Neural cell (in vitro differentiated cells): ENCODE measurements at regions not wholly inside any gene's neighbourhood (a gene's known extent, or its start where the extent isn't known, plus 50 kb on each side); places are given as distances from the start of the nearest gene placed in this dataset.

ENCODE experiments used
- H2AFZ ChIP-seq: fragments of 200-600, 300-800 bp; sonication (generic), shearing (Covaris generic); 2 replicates; pipeline ENCODE4 v1.6.0; 2014; ENCODE audit warnings: low read depth, mild to moderate bottlenecking, antibody characterized with exemption, low read length, moderate library complexity
- H3F3A ChIP-seq: fragments of 200-600 bp; shearing (Covaris generic); 2 replicates; pipeline ENCODE4 v1.6.1; 2016; ENCODE audit warnings: mild to moderate bottlenecking, moderate library complexity, mixed read lengths, antibody characterized with exemption, low read length; ENCODE audit not compliant: insufficient read depth, poor library complexity, severe bottlenecking
- H3K27ac ChIP-seq: fragments of 200-600, 300-800 bp; sonication (generic), shearing (Covaris generic); 2 replicates; pipeline ENCODE4 v1.5.1; 2014; ENCODE audit warnings: mild to moderate bottlenecking, low read length, moderate library complexity
- H3K27me3 ChIP-seq: fragments of 300-800, 200-600 bp; sonication (generic), shearing (Covaris generic); 2 replicates; pipeline ENCODE4 v1.6.0; 2014; ENCODE audit warnings: mild to moderate bottlenecking, low read depth, low read length, moderate library complexity; ENCODE audit not compliant: insufficient read depth
- H3K36me3 ChIP-seq: fragments of 300-800, 200-600 bp; sonication (generic), shearing (Covaris generic); 2 replicates; pipeline ENCODE4 v1.5.1; 2014; ENCODE audit warnings: mild to moderate bottlenecking, antibody characterized with exemption, low read length, moderate library complexity; ENCODE audit not compliant: insufficient read depth
- H3K4me2 ChIP-seq: fragments of 300-800, 200-600 bp; sonication (generic), shearing (Covaris generic); 2 replicates; pipeline ENCODE4 v1.6.0; 2014; ENCODE audit warnings: mild to moderate bottlenecking, low read length
- H3K4me3 ChIP-seq: fragments of 300-800, 200-600 bp; sonication (generic), shearing (Covaris generic); 2 replicates; pipeline ENCODE4 v1.5.1; 2014; ENCODE audit warnings: mild to moderate bottlenecking, low read length, moderate library complexity
- H3K79me2 ChIP-seq: fragments of 200-600 bp; shearing (Covaris generic); replicated peaks from 2 replicates; pipeline ENCODE4 v1.6.0; 2014; ENCODE audit warnings: mild to moderate bottlenecking, low read length, moderate library complexity; ENCODE audit not compliant: insufficient read depth
- H3K9ac ChIP-seq: fragments of 300-800, 200-600 bp; sonication (generic), shearing (Covaris generic); 2 replicates; pipeline ENCODE4 v1.6.1; 2016; ENCODE audit warnings: mild to moderate bottlenecking, low read length, mixed read lengths
- H3K9me2 ChIP-seq: fragments of 200-600 bp; shearing (Covaris generic); 2 replicates; pipeline ENCODE4 v1.6.1; 2016; ENCODE audit warnings: mild to moderate bottlenecking, low read length, mixed read lengths; ENCODE audit not compliant: insufficient read depth
- H3K9me3 ChIP-seq: fragments of 200-600, 300-800 bp; sonication (generic), shearing (Covaris generic); 2 replicates; pipeline ENCODE4 v1.6.1; 2016; ENCODE audit warnings: mild to moderate bottlenecking, mixed run types, low read length, moderate library complexity, mixed read lengths
- H4K20me1 ChIP-seq: fragments of 200-600 bp; shearing (Covaris generic); 2 replicates; pipeline ENCODE4 v1.6.1; 2016; ENCODE audit warnings: mild to moderate bottlenecking, mixed run types; ENCODE audit not compliant: insufficient read depth
- EP300 ChIP-seq: fragments of 450-650 bp; conservative IDR thresholded peaks from 2 replicates; pipeline ENCODE4 v1.6.1; 2014; ENCODE audit warnings: antibody characterized with exemption, mild to moderate bottlenecking, moderate library complexity; ENCODE audit not compliant: poor library complexity, severe bottlenecking
- EZH2 ChIP-seq: fragments of 200-600, 300-800 bp; shearing (Covaris generic), sonication (generic); IDR thresholded peaks from 2 replicates; pipeline ENCODE4 v1.6.1; 2014; ENCODE audit warnings: antibody characterized with exemption, low read length, borderline replicate concordance, mild to moderate bottlenecking; ENCODE audit not compliant: insufficient read depth, poor library complexity, severe bottlenecking
- MXI1 ChIP-seq: fragments of 450-650 bp; conservative IDR thresholded peaks from 2 replicates; pipeline ENCODE4 v1.6.1; 2014; ENCODE audit warnings: antibody characterized with exemption, mild to moderate bottlenecking; ENCODE audit not compliant: poor library complexity, severe bottlenecking
- POLR2AphosphoS5 ChIP-seq: IDR thresholded peaks from 2 replicates; pipeline ENCODE4 v1.6.1; 2012
- RAD21 ChIP-seq: fragments of 450-650 bp; conservative IDR thresholded peaks from 2 replicates; pipeline ENCODE4 v1.6.1; 2014; ENCODE audit warnings: antibody characterized with exemption, mild to moderate bottlenecking, moderate library complexity
- SMC3 ChIP-seq: fragments of 450-650 bp; conservative IDR thresholded peaks from 2 replicates; pipeline ENCODE4 v1.6.1; 2014; ENCODE audit warnings: antibody characterized with exemption, mild to moderate bottlenecking, moderate library complexity; ENCODE audit not compliant: poor library complexity
- TAF1 ChIP-seq: IDR thresholded peaks from 2 replicates; pipeline ENCODE4 v1.6.1; 2012; ENCODE audit warnings: low read depth
- TF ChIP-seq, protein P1 (sequence below): IDR thresholded peaks from 2 replicates; pipeline ENCODE4 v1.6.1; 2012; ENCODE audit warnings: borderline replicate concordance
- TF ChIP-seq, protein P2 (sequence below): fragments of 450-650 bp; IDR thresholded peaks from 2 replicates; pipeline ENCODE4 v1.5.1; 2014; ENCODE audit warnings: antibody characterized with exemption, mild to moderate bottlenecking, moderate library complexity; ENCODE audit not compliant: poor library complexity, severe bottlenecking

DNA sequence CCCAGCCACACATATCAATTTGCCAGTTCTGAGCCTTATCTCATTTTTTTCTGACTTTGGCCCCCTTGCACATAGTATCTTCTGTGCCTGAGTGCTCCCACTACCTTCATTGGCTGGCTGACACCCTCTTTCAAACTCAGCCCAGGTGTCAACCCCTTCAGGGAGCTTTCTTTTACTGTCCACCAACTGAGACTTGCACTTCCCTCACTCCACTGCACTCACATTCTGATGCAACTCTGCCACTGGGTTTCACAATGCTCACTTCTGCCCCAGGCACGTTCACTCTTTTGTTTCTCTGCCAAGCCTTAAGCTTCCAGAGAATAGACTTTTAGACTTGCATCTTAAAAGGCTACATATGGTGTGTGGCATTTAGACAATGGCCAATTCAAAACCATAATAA, 101.5 kb upstream of the CBLB start:
- H3K4me3 ChIP-seq = no peak overlapping the region
- H3K79me2 ChIP-seq = no peaks in the 10 kb centered on the region
- no peaks in the 10 kb centered on the region for H3K9me2 ChIP-seq
- H2AFZ ChIP-seq = no peak overlapping the region
- H3K27me3 ChIP-seq = no peaks in the 10 kb centered on the region
- H3F3A ChIP-seq = no peaks in the 10 kb centered on the region
- no peak overlapping the region for H3K27ac ChIP-seq
- no peak overlapping the region for H3K4me2 ChIP-seq
- no peak overlapping the region for H3K9ac ChIP-seq
- no peaks in the 10 kb centered on the region for H3K9me3 ChIP-seq
- TF ChIP-seq EP300 = no peak
- TF ChIP-seq, protein P1, sequence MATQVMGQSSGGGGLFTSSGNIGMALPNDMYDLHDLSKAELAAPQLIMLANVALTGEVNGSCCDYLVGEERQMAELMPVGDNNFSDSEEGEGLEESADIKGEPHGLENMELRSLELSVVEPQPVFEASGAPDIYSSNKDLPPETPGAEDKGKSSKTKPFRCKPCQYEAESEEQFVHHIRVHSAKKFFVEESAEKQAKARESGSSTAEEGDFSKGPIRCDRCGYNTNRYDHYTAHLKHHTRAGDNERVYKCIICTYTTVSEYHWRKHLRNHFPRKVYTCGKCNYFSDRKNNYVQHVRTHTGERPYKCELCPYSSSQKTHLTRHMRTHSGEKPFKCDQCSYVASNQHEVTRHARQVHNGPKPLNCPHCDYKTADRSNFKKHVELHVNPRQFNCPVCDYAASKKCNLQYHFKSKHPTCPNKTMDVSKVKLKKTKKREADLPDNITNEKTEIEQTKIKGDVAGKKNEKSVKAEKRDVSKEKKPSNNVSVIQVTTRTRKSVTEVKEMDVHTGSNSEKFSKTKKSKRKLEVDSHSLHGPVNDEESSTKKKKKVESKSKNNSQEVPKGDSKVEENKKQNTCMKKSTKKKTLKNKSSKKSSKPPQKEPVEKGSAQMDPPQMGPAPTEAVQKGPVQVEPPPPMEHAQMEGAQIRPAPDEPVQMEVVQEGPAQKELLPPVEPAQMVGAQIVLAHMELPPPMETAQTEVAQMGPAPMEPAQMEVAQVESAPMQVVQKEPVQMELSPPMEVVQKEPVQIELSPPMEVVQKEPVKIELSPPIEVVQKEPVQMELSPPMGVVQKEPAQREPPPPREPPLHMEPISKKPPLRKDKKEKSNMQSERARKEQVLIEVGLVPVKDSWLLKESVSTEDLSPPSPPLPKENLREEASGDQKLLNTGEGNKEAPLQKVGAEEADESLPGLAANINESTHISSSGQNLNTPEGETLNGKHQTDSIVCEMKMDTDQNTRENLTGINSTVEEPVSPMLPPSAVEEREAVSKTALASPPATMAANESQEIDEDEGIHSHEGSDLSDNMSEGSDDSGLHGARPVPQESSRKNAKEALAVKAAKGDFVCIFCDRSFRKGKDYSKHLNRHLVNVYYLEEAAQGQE = no peak
- TF ChIP-seq EZH2 = no peak
- no peak for TF ChIP-seq SMC3
- no peak for TF ChIP-seq POLR2AphosphoS5
- TF ChIP-seq, protein P2, sequence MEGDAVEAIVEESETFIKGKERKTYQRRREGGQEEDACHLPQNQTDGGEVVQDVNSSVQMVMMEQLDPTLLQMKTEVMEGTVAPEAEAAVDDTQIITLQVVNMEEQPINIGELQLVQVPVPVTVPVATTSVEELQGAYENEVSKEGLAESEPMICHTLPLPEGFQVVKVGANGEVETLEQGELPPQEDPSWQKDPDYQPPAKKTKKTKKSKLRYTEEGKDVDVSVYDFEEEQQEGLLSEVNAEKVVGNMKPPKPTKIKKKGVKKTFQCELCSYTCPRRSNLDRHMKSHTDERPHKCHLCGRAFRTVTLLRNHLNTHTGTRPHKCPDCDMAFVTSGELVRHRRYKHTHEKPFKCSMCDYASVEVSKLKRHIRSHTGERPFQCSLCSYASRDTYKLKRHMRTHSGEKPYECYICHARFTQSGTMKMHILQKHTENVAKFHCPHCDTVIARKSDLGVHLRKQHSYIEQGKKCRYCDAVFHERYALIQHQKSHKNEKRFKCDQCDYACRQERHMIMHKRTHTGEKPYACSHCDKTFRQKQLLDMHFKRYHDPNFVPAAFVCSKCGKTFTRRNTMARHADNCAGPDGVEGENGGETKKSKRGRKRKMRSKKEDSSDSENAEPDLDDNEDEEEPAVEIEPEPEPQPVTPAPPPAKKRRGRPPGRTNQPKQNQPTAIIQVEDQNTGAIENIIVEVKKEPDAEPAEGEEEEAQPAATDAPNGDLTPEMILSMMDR = no peak
- no peak for TF ChIP-seq MXI1
- no peak for TF ChIP-seq RAD21
- TF ChIP-seq TAF1 = no peak
- H3K36me3 ChIP-seq = no peaks in the 10 kb centered on the region
- no peaks in the 10 kb centered on the region for H4K20me1 ChIP-seq

DNA sequence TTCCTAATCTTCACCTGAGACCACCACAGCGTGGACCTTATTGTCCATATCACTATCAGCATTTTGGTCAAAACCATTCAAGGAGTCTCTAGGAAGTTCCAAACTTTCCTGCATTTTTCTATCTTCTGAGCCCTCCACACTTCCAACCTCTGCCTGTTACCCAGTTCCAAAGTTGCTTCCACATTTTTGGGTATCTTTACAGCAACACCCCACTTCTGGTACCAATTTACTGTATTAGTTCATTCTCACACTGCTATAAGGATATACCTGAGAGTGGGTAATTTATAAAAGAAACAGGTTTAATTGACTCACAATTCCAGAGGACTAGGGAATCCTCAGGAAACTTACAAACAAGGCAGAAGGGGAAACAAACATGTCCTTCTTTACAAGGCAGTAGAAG, 103.3 kb upstream of the CBLB start:
- H3K27me3 ChIP-seq = no peaks in the 10 kb centered on the region
- no peak for TF ChIP-seq SMC3
- no peak for TF ChIP-seq EP300
- TF ChIP-seq RAD21 = no peak
- TF ChIP-seq TAF1 = no peak
- TF ChIP-seq, protein P2 = no peak
- TF ChIP-seq MXI1 = no peak
- no peak for TF ChIP-seq POLR2AphosphoS5
- TF ChIP-seq, protein P1 = no peak
- no peak for TF ChIP-seq EZH2
- H4K20me1 ChIP-seq = no peaks in the 10 kb centered on the region
- no peak overlapping the region for H3K4me3 ChIP-seq
- H3K4me2 ChIP-seq = no peak overlapping the region
- no peaks in the 10 kb centered on the region for H3K9me2 ChIP-seq
- H3K27ac ChIP-seq = no peak overlapping the region
- no peak overlapping the region for H3K9ac ChIP-seq
- no peaks in the 10 kb centered on the region for H3K9me3 ChIP-seq
- H2AFZ ChIP-seq = no peak overlapping the region
- H3K36me3 ChIP-seq = no peaks in the 10 kb centered on the region
- no peaks in the 10 kb centered on the region for H3F3A ChIP-seq
- H3K79me2 ChIP-seq = no peaks in the 10 kb centered on the region
